OCI-LY7 (cell line): ENCODE measurements at regions not wholly inside any gene's neighbourhood (a gene's known extent, or its start where the extent isn't known, plus 50 kb on each side); places are given as distances from the start of the nearest gene placed in this dataset.

Experiments used
- BruUV-seq: library from RNA; stranded (reverse); fragments of 400-500 nt; replicated peaks from 2 replicates; lab custom pipeline; 2021; lab: Mats Ljungman, UMichigan
- CTCF ChIA-PET: fragments of 300-600 bp; sonication (Branson Sonifier 250); formaldehyde crosslinking; loops from one replicate; lab custom pipeline; 2022; ENCODE audit warnings: antibody characterized with exemption; ENCODE audit not compliant: unreplicated experiment; lab: Charles Lee
- POLR2A ChIA-PET: fragments of 300-600 bp; sonication (Branson Sonifier 250); formaldehyde crosslinking; loops from one replicate; lab custom pipeline; 2022; ENCODE audit warnings: antibody characterized with exemption; lab: Charles Lee
- DNase-seq: peaks from one replicate; pipeline ENCODE4 v3.0.0-alpha.2; 2015; ENCODE audit warnings: low spot score
- H2AFZ ChIP-seq: fragments of 200-600 bp; sonication (generic), shearing (Covaris generic); 2 replicates; pipeline ENCODE4 v1.6.1; 2014; ENCODE audit warnings: mild to moderate bottlenecking, antibody characterized with exemption, low read length, moderate library complexity
- H3K27ac ChIP-seq: fragments of 200-600 bp; sonication (generic); 2 replicates; pipeline ENCODE4 v1.5.1; 2014; ENCODE audit warnings: mixed run types, low read depth, mild to moderate bottlenecking, moderate library complexity, low read length, inconsistent platforms; ENCODE audit not compliant: poor library complexity, severe bottlenecking
- H3K36me3 ChIP-seq: fragments of 200-600 bp; sonication (generic); 2 replicates; pipeline ENCODE4 v1.6.1; 2014; ENCODE audit warnings: mild to moderate bottlenecking, antibody characterized with exemption, low read length, moderate library complexity, mixed read lengths; ENCODE audit not compliant: insufficient read depth
- H3K4me1 ChIP-seq: fragments of 200-600 bp; sonication (generic); 2 replicates; pipeline ENCODE4 v1.5.1; 2014; ENCODE audit warnings: mild to moderate bottlenecking, low read length; ENCODE audit not compliant: insufficient read depth, poor library complexity, severe bottlenecking
- H3K4me2 ChIP-seq: fragments of 200-600 bp; sonication (generic); 2 replicates; pipeline ENCODE4 v1.6.1; 2014; ENCODE audit warnings: mild to moderate bottlenecking, low read length
- H3K4me3 ChIP-seq: fragments of 200-600 bp; sonication (generic); 2 replicates; pipeline ENCODE4 v1.5.1; 2014; ENCODE audit warnings: mild to moderate bottlenecking, low read depth, low read length; ENCODE audit not compliant: poor library complexity, severe bottlenecking
- H3K79me2 ChIP-seq: fragments of 200-600 bp; sonication (generic); 2 replicates; pipeline ENCODE4 v1.6.1; 2016; ENCODE audit warnings: low read depth, mild to moderate bottlenecking, low read length, moderate library complexity, mixed read lengths; ENCODE audit not compliant: insufficient read depth
- H3K9me2 ChIP-seq: fragments of 200-600 bp; sonication (generic); 2 replicates; pipeline ENCODE4 v1.6.1; 2016; ENCODE audit warnings: mild to moderate bottlenecking, low read length, mixed read lengths; ENCODE audit not compliant: insufficient read depth
- H3K9me3 ChIP-seq: fragments of 200-600 bp; sonication (generic); 2 replicates; pipeline ENCODE4 v1.6.1; 2014; ENCODE audit warnings: mild to moderate bottlenecking, mixed run types, low read length, mixed read lengths
- H4K20me1 ChIP-seq: fragments of 200-600 bp; sonication (generic); 2 replicates; pipeline ENCODE4 v1.6.1; 2014; ENCODE audit warnings: mild to moderate bottlenecking, antibody characterized with exemption, low read length, moderate library complexity, mixed read lengths; ENCODE audit not compliant: insufficient read depth
- EZH2phosphoT487 ChIP-seq: fragments of 200-600 bp; sonication (generic); IDR thresholded peaks from 2 replicates; pipeline ENCODE4 v1.6.1; 2018; ENCODE audit warnings: low read depth, borderline replicate concordance, mild to moderate bottlenecking, mixed run types, antibody characterized with exemption, low read length, moderate library complexity, mixed read lengths
- intact Hi-C: fragments of 100-400 bp; cut with micrococcal nuclease; formaldehyde crosslinking; loops from one replicate; pipeline ENCODE4 v1.10.0; 2022; ENCODE audit not compliant: unreplicated experiment
- TF ChIP-seq, protein P1 (sequence below): fragments of 200-600 bp; sonication (generic); conservative IDR thresholded peaks from 2 replicates; pipeline ENCODE4 v1.5.1; 2014; ENCODE audit warnings: mild to moderate bottlenecking, antibody characterized with exemption, low read length, moderate library complexity, mixed read lengths

DNA sequence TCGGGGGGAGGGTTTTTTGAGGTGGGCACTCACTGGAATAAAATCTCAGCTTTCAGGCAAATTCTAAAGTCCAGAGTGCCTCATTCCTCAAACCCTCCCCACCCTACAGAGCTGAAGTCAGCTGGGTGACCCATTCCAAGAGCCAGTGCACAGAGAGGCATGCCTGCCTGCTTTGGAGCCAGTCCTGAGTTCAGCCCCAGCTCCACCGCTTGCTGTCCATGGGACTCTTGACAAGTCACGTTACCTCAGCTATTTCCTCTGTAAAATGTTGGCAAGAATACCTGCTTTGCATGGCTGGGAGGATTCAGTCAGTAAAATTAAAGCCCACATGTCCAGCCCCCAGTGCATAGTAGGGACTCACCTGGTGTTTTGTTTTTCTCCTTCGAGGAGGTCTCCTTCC, 125.9 kb upstream of the PJA1 start:
- H3K4me3 ChIP-seq: no peak overlapping the region
- CTCF ChIA-PET: no interaction called here
- no peak overlapping the region for H3K27ac ChIP-seq
- POLR2A ChIA-PET: interaction anchor here (0.7 kb wide), 1 partner anchor 12 kb away, joined by 3 read pairs; no protein-coding TSS in a partner anchor
- no peaks in the 10 kb centered on the region for H3K4me1 ChIP-seq
- DNase-seq: no peak
- TF ChIP-seq EZH2phosphoT487: no peak
- TF ChIP-seq, protein P1, sequence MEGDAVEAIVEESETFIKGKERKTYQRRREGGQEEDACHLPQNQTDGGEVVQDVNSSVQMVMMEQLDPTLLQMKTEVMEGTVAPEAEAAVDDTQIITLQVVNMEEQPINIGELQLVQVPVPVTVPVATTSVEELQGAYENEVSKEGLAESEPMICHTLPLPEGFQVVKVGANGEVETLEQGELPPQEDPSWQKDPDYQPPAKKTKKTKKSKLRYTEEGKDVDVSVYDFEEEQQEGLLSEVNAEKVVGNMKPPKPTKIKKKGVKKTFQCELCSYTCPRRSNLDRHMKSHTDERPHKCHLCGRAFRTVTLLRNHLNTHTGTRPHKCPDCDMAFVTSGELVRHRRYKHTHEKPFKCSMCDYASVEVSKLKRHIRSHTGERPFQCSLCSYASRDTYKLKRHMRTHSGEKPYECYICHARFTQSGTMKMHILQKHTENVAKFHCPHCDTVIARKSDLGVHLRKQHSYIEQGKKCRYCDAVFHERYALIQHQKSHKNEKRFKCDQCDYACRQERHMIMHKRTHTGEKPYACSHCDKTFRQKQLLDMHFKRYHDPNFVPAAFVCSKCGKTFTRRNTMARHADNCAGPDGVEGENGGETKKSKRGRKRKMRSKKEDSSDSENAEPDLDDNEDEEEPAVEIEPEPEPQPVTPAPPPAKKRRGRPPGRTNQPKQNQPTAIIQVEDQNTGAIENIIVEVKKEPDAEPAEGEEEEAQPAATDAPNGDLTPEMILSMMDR: no peak
- no peaks in the 10 kb centered on the region for H3K9me2 ChIP-seq
- BruUV-seq: no TSS peak
- H2AFZ ChIP-seq: no peak overlapping the region
- no peaks in the 10 kb centered on the region for H3K79me2 ChIP-seq
- no peak overlapping the region for H3K4me2 ChIP-seq
- no peaks in the 10 kb centered on the region for H4K20me1 ChIP-seq
- intact Hi-C loops: no loop called here
- H3K9me3 ChIP-seq: no peaks in the 10 kb centered on the region
- H3K36me3 ChIP-seq: no peaks in the 10 kb centered on the region

DNA sequence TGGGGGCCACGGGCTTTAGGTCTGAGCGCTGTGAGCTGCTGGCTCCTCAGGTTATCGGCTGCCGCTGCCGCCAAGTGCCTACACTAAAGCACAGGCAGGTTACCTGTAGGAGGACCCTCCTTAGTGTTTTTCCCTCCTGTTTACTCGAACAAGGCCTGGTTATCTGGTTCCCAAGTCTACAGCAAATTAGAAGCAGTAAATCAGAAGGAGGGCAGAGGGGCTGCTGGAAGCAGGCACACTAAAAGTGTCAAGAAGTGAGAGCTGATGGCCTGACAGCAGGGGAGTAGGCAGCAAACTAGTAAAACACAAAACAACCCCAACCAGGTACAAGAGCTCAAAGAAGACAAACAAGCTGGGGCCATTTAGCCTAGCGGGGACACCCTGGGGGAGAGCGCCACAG, 125.0 kb upstream of the PJA1 start:
- no peak overlapping the region for H2AFZ ChIP-seq
- no peaks in the 10 kb centered on the region for H4K20me1 ChIP-seq
- CTCF ChIA-PET: no interaction called here
- H3K4me2 ChIP-seq: no peak overlapping the region
- no peak for TF ChIP-seq EZH2phosphoT487
- TF ChIP-seq, protein P1: no peak
- no peaks in the 10 kb centered on the region for H3K36me3 ChIP-seq
- no peak for DNase-seq
- no peaks in the 10 kb centered on the region for H3K4me1 ChIP-seq
- POLR2A ChIA-PET: no interaction called here
- no peaks in the 10 kb centered on the region for H3K79me2 ChIP-seq
- no TSS peak for BruUV-seq
- H3K4me3 ChIP-seq: no peak overlapping the region
- no peak overlapping the region for H3K27ac ChIP-seq
- intact Hi-C loops: no loop called here
- no peaks in the 10 kb centered on the region for H3K9me3 ChIP-seq
- no peaks in the 10 kb centered on the region for H3K9me2 ChIP-seq

DNA sequence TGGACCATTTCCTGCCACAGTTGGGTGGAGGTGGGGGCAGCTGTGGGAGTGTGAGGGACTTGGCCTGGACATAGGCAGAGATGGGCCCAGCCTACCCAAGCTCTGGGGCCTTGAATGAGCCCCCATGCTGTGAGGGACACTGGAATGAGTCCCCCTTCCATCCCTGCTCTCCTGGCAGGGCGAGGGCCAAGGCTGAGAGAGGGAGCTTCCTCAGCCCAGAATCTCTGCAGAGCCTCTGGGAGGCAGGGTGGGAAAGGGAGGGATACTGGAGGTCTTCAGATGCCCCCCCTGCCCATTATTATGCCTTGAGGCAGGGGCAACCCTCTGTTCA, 124.5 kb upstream of the PJA1 start:
- Histone ChIP-seq H3K9me3 (no peaks in the 10 kb centered on the region), H3K9me2 (no peaks in the 10 kb centered on the region), H3K36me3 (no peaks in the 10 kb centered on the region), H3K4me3 (no peak overlapping the region), H3K27ac (no peak overlapping the region), H3K4me2 (no peak overlapping the region), H3K79me2 (no peaks in the 10 kb centered on the region), H4K20me1 (no peaks in the 10 kb centered on the region), H2AFZ (no peak overlapping the region), H3K4me1 (no peaks in the 10 kb centered on the region)
- intact Hi-C loops: loop anchor here (5.0 kb wide), 1 partner anchor 462 kb away; the partner anchor contains the start of gene EFNB1
- DNase-seq: no peak
- BruUV-seq: no TSS peak
- TF ChIP-seq EZH2phosphoT487: no peak
- TF ChIP-seq, protein P1: no peak
- ChIA-PET POLR2A (no interaction called here), CTCF (no interaction called here)
